ENCODE measurements at regions not wholly inside any gene's neighbourhood (a gene's known extent, or its start where the extent isn't known, plus 50 kb on each side); places are given as distances from the start of the nearest gene placed in this dataset.

DNA sequence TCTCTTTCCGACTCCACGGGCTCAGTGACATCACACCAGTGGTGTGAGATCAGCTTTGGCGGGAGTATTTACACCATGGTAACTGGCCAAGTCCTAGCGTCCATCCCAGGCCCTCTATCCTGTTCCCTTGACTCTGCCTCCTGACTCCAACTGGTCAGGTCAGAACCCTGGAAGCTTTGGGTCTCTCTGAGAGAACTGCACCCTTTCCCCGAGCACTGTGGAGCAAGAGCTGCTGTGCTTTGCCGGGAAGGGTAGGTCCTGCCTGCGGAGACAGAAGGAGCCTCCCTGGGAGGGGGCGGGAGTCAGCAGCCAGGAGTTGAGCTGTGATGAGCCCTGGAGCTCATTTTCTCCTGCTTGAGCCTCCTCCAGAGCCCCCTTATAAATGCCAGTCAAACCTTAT lies 212.1 kb upstream of the TNRC6C start:
- no peak for DNase-seq (ENCODE audit: low read depth)

DNA sequence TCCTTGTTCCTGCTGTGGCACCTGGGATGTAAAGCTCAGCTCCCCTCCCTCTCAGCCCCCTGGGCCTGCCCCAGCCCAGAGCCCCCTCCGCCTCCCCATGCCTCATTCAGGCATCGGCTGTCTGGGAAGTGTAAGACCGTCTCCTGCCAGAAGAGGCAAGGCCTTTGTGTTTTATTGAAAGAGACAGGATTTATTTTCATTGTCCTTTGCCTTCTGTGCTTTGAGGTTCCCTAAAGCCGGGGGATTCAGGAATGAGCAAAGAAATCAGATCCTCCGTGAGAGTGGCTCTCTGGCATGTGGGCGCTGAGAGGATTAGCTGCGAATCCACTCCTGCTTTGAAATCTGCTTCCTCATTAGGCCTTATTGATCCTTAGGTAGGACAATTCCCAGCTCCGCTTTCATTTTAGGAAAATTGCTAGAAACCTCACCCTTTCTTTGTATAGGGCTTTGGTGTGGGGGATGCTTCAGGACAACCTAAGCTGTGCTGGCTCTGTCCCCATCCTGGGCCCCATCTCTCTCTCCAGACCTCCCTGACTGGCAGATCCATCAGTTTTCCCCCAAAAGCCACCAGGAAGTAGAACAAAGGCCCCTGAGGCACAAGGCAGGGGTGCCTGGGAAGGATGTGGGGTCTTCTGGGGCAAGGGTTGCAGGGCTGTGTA lies 211.5 kb upstream of the TNRC6C start:
- no peak for DNase-seq (ENCODE audit: low read depth)

DNA sequence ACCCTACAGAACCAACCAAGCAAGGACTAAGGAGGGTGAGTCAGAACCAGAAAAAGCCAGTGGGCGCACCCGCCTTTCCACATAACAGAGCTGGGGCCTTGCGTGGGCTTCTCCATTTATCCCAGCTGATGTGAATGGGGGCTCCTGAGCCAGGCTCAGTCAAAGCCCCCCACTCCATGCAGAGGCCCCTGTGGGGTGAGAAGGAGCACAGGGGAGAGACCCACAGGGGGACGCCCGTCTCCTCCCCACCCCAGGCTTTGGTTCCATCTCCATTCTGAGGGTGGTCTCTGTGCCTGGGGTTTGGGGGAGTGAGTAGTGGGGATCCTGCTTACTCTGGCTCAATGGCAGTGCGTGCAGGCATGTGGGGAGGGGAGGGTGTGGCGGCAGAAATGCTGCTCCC lies 210.1 kb upstream of the TNRC6C start:
- DNase-seq (ENCODE audit: low read depth) = no peak

DNA sequence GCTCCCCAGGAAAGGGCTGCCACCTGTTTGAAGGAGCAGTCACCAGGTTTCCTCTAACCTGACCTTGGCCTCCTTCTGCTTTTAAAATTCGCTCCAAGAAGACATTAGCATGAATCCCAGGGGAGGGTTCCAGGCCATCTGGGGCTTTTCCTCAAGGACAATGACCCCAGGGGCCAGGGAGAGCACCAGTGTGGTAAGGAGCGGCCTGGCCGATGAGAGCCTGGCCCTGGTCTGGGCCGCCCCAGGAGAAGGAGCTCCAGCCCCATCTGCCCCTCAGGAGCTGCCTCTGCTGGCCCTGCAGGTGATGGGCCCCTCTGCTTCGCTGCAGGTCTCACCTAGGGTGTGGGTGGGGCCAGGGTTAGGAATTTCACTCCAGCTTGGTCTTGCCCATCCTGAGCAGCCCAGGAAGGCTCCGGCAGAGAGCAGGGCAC lies 209.2 kb upstream of the TNRC6C start:
- DNase-seq (ENCODE audit: low read depth) = no peak

DNA sequence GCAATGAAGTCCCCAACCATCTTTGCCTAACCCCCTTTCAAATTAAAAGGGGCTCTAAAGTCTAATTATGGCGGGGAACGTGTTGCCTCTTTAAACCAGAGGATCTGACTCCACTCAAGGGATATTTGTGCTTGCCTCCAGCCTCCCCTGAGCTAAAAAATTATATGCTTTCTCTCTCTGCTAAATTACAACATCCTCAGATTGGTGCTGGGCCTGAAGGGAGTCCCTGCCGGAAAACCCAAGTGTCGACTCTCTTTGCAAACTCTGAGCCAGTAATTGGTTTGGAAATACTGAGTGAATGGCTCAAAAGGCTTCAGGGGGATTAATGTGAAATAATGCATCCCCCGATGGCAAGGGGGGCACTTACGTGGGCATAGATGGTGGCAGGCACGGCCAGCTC lies 208.5 kb upstream of the TNRC6C start:
- DNase-seq (ENCODE audit: low read depth) = no peak

DNA sequence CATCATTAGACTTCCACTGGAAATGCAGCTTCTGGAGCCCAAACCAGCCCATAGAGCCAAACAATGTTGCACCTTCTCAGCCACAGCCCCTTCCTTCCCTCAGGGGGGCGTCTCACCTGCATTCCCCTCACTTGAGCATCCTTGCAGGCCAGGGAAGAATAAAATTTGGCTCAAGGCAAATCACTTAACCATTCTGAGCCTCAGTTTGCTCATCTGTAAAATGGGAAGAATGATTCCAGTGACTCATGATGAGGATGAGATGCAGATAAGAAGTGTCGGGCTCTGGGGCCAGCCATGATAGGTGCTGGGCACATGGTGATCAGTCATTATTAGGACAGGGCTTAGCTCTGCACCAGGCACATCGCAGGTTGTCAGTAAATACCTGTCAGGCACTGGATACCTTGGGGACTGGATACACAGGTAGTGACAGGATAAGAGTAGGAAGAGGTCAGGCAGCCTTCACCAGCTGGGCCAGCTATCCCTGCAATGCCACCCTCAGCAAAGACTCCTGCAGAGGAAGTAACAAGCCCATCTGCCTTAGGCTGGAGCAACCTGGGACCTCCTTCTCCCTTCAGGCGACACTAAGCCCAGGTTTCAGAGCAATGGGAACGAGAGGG lies 208.0 kb upstream of the TNRC6C start:
- no peak for DNase-seq (ENCODE audit: low read depth)

DNA sequence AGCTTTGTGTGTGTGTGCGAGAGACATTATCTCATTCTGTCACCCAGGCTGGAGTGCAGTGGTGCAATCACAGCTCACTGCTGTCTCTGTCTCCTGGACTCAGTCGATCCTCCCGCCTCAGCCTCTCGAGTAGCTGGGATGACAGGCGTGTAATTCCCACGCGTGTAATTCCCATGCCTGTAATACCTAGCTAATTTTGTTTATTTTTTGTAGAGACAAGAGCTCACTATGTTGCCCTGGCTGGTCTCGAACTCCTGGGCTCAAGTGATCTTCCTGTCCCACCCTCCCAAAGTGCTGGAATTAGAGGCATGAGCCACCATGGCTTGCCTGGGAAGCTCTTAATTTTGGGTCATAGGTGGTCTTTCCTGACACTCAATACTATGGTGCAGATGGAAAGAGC lies 205.3 kb upstream of the TNRC6C start:
- DNase-seq (ENCODE audit: low read depth) = no peak

DNA sequence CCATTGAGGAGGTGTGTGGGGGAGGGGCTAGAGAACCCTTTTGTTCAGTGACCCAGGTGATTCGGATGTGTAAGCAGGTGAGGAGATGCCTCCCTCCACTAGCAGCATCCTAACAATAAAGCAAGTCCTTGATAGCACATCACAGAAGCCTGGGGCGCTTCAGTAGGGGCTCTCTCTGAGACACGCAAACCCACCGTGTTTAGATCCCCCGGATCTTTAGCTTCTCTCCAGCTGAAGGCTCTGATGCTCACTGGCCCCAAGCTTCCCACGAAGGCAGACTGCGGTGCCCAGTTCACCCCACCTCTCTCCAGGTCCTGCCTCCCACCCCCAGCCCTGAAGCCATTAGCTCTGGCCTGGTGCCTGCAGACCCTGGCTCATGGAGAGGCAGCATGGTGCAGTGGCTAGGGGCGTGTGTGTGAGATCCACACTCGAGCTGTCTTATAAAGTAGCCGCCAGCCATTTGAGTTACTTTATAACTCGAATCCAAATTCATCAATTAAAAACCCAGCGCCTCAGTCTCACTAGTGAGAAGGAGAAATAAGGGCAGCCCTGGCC lies 204.7 kb upstream of the TNRC6C start:
- no peak for DNase-seq (ENCODE audit: low read depth)

DNA sequence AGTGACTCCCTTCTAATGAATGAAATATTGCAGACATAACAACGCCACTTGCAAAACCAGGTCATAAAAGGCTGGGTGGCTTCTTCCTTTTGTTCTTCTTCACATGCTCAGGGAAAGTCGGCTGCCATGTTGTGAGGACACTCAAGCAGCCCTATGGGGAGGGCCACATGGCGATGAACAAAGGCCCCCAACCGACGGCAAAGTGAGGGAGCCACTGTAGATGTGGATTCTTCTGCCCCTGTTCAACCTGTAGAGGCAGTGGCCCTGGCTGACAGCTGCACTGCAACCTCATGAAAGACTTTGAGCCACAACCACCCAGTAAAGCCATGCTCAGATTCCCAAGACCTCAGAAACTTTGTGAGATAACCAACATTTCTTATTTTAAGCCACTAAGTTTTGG lies 203.5 kb upstream of the TNRC6C start:
- DNase-seq (ENCODE audit: low read depth) = no peak

DNA sequence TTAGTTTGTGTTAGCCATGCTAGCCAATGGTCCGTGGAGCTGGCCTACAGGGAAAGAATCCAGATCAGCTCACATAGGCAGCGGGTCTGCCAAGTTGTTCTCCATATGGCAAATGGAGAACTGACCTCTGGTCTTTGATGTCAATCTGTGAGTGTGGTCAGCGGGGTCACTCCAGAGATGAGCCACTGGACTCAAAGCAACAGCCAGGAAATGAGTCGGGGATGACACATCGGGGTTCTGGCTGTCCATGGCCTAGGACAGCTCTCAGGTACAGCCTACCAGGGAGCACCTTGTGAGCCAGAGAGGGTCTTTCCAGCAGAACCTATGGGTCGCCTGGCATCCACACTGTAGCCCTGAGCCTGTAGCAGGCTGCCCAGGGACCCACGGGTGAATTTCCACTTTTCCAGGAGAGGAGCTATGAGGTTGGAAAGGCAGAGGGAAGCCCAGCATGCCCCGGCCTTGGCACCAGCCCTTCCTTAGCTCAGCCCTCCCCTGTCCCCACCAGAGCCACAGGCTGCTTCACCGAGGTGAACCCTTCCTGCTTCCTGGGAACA lies 203.0 kb upstream of the TNRC6C start:
- DNase-seq (ENCODE audit: low read depth) = no peak

DNA sequence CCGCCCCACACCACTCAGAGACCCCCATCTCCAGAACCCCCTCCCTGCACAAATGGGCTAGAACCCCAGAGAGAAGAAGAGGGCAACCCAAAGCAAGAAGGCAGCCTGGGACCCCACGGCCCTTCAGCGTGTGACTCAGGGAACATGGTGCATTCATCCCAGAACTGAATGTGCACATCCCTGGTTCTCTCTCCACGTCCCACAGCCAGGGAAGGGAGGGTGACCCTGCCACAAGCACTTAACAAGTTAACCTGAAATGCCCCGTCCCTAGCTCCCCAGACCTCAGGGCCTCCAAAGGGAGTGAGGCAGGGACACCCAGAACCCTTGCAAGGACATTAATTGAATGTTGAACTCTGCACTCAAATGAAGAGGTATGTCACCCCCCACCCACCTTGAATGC lies 202.5 kb upstream of the TNRC6C start:
- no peak for DNase-seq (ENCODE audit: low read depth)

DNA sequence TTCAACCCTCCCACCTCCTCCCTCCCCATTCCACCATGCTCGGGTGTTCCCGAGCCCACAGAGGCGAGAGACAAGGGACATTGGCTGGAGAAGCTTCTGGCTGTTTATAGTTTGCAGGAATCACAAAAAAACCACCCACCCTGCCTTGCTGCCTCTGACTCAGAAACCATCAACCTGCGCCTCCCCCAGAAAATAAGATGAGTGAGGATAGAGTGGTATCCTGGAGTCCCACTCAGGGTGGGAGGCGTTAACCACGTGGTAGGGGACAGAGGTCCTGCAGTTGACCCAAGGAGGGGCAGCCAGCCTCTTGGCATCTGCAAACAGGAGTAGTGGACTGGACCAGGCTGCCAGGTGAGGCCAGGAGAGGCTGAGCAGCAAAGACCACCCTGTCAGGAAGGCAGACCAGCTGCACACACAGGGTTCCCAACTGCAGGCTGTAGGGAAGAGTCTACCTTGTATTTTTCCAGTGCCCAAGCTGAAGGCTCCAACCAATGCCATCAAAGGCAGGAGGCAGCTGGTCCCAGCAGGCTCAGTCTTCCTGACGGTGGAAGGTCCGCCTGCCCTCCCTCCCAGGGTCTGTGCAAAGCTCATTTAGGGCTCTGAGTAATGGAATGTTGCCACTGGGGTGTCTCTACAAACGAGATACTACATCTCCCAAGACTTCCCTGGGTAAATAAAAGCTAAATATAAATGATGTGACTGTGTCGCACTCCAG lies 201.5 kb upstream of the TNRC6C start:
- no peak for DNase-seq (ENCODE audit: low read depth)

DNA sequence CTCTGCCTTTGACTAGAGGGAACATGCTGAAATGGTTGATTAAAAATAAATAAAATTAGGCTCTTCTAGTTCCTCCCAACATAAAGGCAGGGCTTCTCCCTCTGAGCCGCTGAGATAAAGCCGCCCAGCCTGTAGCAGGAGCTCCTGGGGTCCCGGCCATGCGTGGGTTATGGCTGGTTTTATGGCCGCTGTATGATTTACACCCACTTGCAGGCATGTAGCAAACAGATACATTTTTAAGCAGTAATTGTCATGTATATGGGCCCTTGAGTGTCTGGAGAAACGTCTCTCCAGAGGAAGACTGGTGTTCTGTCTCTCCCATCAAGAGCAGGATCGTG lies 201.0 kb upstream of the TNRC6C start:
- DNase-seq (ENCODE audit: low read depth) = no peak

DNA sequence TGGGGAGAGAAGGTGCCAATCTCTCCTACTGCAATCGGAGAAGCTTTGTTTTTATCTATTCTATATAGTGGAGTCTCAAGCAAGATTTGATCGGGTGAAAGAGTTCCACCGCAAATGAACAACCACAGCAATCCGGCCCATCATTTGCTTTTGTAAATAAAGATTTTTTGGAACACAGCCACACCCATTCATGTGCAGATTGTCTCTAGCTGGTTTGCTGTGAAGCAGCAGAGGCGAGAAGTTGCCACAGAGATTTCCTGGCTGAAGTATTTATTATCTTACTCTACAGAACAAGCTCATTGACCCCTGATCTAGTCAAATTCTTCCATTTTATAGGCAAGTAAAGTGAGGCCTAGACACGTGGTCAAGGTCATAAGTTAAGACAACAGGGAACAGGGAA lies 195.5 kb upstream of the TNRC6C start:
- DNase-seq (ENCODE audit: low read depth) = no peak

DNA sequence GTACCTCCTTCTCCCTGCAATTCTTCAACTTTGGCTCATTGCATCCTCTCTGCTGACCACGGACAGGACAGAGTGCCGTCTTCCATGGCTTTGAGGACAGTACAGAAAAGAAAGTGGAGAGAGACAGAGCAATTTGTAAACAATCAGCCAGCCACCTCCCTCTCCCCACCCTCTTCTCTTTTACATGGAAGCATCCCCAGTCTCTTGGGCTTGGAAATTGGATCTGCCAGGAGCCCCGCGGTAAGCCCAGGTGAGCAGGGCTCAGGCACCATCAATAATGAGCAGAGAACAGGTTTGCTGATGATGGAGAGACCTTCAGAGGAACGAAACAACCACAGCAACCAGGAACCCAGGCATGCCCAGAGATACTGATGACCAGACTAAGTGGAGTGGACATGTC lies 194.9 kb upstream of the TNRC6C start:
- DNase-seq (ENCODE audit: low read depth) = no peak

DNA sequence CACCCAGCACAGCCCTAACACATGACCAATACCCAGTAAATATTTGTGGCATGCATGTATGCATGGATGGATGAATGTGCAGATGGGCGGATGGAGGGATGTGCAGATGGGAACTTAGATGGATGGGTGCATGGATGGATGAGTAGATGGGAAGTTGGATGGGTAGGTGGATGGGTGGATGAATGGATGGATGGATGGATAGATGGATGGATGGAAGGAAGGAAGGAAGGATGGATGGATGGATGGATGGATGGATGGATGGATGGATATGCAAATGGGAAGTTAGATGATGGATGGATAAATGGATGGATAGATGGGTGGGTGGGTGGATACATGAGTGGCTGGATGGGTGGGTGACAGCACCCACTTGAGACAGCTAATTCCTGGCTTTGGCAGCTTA lies 193.2 kb upstream of the TNRC6C start:
- DNase-seq (ENCODE audit: low read depth) = no peak

DNA sequence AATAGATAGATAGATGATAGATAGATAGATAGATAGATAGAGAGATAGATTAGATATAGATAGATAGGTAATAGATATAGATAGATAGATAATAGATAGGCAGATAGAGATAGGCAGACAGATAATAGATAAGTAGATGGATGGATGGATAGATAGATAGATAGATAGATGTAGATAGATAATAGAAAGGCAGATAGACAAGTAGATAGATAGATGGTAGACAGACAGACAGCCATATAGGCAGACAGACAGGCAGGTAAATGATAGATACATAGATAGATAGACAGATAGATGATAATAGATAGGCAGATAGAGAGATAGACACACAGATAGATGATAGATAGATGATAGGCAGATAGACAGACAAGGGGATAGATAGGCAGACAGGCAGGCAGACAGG lies 191.4 kb upstream of the TNRC6C start:
- no peak for DNase-seq (ENCODE audit: low read depth)

DNA sequence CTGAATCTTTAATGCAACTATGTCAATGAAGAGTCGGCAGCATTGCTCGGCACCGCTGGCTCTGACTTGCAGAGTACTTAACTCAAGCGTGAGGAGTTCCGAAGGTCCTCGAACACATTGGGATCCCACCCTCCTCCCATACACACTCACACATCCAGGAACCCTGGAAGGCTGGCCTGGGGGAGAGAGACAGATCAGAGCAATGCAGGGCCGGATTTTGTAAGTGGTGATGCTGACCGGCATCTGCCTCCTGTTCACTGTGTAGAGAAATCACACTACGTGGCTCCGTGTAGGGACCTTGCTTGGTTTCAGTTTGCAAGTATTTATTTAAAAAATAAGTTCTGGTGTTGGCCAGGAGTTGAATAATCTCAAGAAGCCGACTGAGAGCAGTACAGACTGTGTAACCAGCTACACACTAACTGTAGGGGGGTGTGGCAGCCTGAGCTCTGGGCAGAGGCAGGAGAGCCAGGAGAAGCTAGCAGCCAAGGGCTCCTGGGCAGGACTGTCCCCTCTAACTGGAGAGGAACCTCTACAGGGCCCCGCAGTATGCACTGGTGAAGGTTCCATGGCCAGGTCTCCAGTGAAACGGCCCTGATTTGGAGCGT lies 190.2 kb upstream of the TNRC6C start:
- no peak for DNase-seq (ENCODE audit: low read depth)

DNA sequence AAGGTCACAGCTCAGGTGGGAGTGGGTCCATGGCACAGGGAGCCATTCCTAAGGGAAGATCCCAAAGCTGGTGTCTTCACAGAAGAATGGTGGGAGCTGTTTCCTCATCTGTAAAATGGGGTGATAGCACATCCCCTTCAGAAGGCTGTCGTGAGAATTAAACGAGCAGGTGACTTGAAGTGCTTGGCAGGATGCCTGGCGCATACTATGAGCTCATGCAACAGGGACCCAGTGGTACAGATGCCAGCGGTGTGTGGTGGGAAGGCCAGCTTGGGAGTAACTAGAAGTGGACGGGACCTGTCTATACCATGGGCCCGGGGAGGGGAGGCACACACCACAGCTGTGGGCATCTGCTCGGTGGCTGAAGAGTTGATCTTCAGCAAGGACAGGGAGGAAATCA lies 189.3 kb upstream of the TNRC6C start:
- no peak for DNase-seq (ENCODE audit: low read depth)

DNA sequence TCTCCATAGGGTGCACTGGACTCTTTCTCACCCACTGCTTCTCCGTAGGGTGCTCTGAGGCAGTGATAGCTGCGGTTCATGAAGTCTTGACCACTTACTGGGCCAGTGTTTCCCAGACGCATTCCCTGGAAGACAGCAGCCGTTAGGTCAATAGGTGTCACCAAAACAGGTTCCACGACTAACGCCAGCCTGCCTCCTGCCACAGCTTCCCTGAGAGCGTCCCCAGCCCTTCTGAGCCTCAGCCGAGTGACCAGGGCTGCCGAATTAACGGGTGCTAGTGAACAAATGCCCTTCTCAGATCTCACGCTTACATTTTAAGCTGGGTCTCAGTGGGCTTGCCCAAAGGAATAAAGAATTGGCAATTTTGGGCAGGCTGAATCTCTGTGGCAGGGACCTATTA lies 188.7 kb upstream of the TNRC6C start:
- no peak for DNase-seq (ENCODE audit: low read depth)

DNA sequence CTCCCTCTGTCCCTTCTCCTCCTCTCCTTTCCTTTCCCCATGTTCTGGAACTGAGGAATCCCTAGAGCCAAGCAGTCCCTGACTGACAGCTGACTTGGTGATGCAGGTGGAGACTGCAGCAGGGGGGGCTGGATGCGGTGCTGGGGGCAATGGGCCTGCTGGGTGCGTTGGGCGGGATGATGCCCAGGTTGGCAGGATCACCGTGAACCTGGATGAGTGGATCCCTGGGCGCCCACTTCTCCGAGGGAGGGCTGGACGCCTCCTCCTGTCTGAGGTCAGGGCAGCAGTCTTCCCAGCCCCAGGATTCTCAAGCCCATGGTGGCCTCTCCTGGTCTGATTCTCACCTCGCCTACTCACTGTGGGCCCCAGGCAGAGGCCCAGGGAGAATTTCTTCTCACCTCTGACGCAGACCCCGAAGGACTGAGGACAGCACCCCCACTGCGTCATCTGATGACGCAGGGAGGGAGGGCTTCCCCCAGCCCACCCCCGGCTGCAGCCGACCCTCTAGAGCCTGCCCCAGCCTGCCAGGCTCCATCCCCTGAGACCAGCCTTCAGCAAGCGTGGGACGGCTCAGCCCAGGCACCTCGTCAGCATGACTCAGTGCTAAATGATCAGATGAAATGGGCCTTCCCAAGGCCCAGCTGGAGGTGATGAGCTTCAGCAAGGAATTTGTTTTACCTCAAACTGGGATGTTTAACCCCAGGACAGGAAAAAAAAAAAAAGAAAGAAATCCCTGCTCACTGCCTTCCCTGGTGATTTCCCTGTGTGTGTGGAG lies 188.0 kb upstream of the TNRC6C start:
- no peak for DNase-seq (ENCODE audit: low read depth)

DNA sequence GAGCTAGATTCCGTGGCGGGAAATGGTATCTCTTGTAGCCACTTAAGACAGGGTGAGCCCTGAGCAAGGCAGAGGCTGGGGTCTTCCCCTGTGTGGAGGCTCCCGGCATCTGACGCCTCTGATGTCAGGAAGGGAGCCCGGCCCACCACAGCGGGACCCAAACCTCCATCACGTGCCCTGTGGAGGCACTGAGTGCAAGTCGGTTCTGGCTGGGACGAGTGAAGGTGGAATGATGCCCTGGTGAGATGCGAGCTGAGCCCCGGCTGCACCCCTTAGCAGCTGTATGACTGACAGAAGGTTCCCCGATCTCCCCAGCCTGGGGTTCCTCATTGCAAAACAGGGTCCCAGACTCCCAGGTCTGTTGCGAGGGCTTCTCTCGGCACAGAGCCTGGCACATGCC lies 187.4 kb upstream of the TNRC6C start:
- no peak for DNase-seq (ENCODE audit: low read depth)
